ENCODE measurements at regions not wholly inside any gene's neighbourhood (a gene's known extent, or its start where the extent isn't known, plus 50 kb on each side); places are given as distances from the start of the nearest gene placed in this dataset.
"Not testable (repeated sequence)": the region's sequence is repeated elsewhere in the genome, so short reads cannot be mapped to it uniquely, and the experiment has no call there.

DNA sequence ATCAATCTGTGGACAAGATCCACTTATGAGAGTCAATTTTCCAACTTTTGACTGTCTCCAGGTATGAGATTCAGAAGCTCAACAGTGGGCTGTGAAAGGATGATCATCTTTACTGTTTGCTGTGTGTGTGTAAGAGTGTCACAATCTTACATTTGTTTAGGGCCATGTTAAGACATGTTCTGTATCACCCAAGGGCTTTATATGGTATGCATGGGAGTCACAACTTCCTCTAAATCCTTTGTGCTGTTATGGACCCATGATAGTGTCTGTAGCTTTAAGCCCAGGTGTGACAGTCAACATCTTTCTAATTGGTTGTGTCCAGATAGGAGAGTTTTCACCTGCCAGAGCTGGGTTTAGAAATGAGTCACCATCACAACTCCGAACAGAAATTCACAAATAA, 70.2 kb downstream of the ZNF726 start:
- not testable (repeated sequence) for H3K4me3 ChIP-seq; H3K36me3 ChIP-seq (ENCODE audit: insufficient read depth, low read length); H3K9ac ChIP-seq (ENCODE audit: insufficient read length); H3K9me3 ChIP-seq (ENCODE audit: low read depth, low read length); H3K27ac ChIP-seq; DNase-seq (ENCODE audit: low read depth, low spot score)

GRCh38 chr19:23986623-23987022, 71.9 kb downstream of the ZNF726 start:
- no peak overlapping the region for H3K4me3 ChIP-seq
- H3K36me3 ChIP-seq (ENCODE audit: insufficient read depth, low read length) = no peaks in the 10 kb centered on the region
- H3K9ac ChIP-seq (ENCODE audit: insufficient read length) = no peak overlapping the region
- no peaks in the 10 kb centered on the region for H3K9me3 ChIP-seq (ENCODE audit: low read depth, low read length)
- DNase-seq (ENCODE audit: low read depth, low spot score) = no peak
- TF ChIP-seq POLR2AphosphoS5 (IDR thresholded peaks at IDR 0.05; ENCODE audit: borderline replicate concordance, low read depth, low read length) (no peak), EZH2 (IDR thresholded peaks at IDR 0.05) (no peak), FOXP2 (optimal IDR thresholded peaks at IDR 0.05; ENCODE audit: control extremely low read depth, extremely low read length, insufficient read depth) (no peak)
- no peak overlapping the region for H3K27ac ChIP-seq

DNA sequence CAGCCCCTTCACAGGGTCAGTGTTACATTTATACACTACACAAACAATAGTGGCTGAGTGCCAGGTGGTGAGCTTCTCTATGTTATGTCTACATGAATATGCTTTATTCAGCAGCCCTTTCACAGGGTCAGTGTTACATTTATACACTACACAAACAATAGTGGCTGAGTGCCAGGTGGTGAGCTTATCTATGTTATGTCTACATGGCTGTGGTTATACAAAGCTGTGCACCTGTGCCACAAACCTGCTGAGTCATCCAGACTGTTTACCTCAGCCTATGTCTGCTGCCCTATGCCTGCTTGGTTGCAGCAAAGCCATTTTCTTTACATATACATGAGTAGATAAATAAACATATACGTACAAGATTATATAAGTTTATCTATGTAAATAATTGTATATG, 76.5 kb downstream of the ZNF726 start:
- no peaks in the 10 kb centered on the region for H3K9me3 ChIP-seq (ENCODE audit: low read depth, low read length)
- no peak overlapping the region for H3K4me3 ChIP-seq
- DNase-seq (ENCODE audit: low read depth, low spot score) = no peak
- H3K36me3 ChIP-seq (ENCODE audit: insufficient read depth, low read length) = no peaks in the 10 kb centered on the region
- no peak for TF ChIP-seq FOXP2 (optimal IDR thresholded peaks at IDR 0.05; ENCODE audit: control extremely low read depth, extremely low read length, insufficient read depth)
- no peak for TF ChIP-seq POLR2AphosphoS5 (IDR thresholded peaks at IDR 0.05; ENCODE audit: borderline replicate concordance, low read depth, low read length)
- TF ChIP-seq EZH2 (IDR thresholded peaks at IDR 0.05) = no peak
- no peak overlapping the region for H3K27ac ChIP-seq
- H3K9ac ChIP-seq (ENCODE audit: insufficient read length) = no peak overlapping the region

- TF ChIP-seq EZH2 (IDR thresholded peaks at IDR 0.05) = no peak
- TF ChIP-seq FOXP2 (optimal IDR thresholded peaks at IDR 0.05; ENCODE audit: control extremely low read depth, extremely low read length, insufficient read depth) = no peak
- TF ChIP-seq POLR2AphosphoS5 (IDR thresholded peaks at IDR 0.05; ENCODE audit: borderline replicate concordance, low read depth, low read length) = no peak
Measured at GRCh38 chr19:23992348-23992747, 77.7 kb downstream of the ZNF726 start.

DNA sequence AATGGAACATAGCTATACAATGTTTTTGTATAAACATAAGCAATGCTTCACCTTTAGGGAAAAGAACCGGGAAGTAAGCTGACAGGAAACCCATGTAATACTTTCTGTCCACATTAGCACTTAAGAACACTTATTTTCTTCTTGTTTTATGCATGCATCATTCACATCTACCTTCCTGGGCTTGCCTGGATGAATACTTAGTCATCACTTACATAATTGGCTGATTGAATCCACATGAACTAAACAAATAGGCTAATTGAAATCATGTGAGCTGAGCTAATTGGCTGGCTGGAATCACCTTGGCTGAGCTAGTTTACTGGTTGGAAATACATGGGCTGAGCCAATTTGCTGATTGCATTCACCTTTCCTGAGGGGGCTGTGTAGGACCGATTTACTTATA, 78.8 kb downstream of the ZNF726 start:
- no peak for TF ChIP-seq FOXP2 (optimal IDR thresholded peaks at IDR 0.05; ENCODE audit: control extremely low read depth, extremely low read length, insufficient read depth)
- no peak for TF ChIP-seq EZH2 (IDR thresholded peaks at IDR 0.05)
- no peak for TF ChIP-seq POLR2AphosphoS5 (IDR thresholded peaks at IDR 0.05; ENCODE audit: borderline replicate concordance, low read depth, low read length)
- Histone ChIP-seq H3K36me3 (ENCODE audit: insufficient read depth, low read length) (no peaks in the 10 kb centered on the region), H3K27ac (no peak overlapping the region), H3K4me3 (no peak overlapping the region), H3K9me3 (ENCODE audit: low read depth, low read length) (no peaks in the 10 kb centered on the region), H3K9ac (ENCODE audit: insufficient read length) (no peak overlapping the region)
- DNase-seq (ENCODE audit: low read depth, low spot score) = no peak

More at GRCh38 chr19:23992348-23992747, 77.7 kb downstream of the ZNF726 start:
- Histone ChIP-seq H3K27ac (no peak overlapping the region), H3K9ac (ENCODE audit: insufficient read length) (no peak overlapping the region), H3K4me3 (no peak overlapping the region), H3K36me3 (ENCODE audit: insufficient read depth, low read length) (no peaks in the 10 kb centered on the region), H3K9me3 (ENCODE audit: low read depth, low read length) (no peaks in the 10 kb centered on the region)
- no peak for DNase-seq (ENCODE audit: low read depth, low spot score)

DNA sequence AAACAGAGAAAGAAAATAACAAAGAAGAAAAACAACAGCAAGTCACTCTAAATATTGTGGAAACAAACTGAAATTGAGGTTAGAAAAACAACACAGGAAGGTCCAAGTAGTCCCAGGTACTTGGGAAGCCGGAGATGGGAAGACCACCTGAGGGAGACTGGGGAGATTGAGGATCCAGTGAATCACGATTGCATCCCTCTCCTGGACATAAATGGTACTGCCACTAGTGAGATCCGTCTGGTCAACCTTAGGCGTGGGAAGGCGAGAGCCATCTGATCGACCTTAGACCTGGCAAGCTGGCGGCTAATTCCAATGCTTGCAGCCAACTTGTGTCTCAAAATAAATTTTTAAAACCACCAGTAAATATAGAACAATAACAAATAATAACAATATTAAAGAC, 81.9 kb downstream of the ZNF726 start:
- no peak for DNase-seq (ENCODE audit: low read depth, low spot score)
- Histone ChIP-seq H3K27ac (no peak overlapping the region), H3K36me3 (ENCODE audit: insufficient read depth, low read length) (no peaks in the 10 kb centered on the region), H3K9ac (ENCODE audit: insufficient read length) (no peak overlapping the region), H3K9me3 (ENCODE audit: low read depth, low read length) (no peaks in the 10 kb centered on the region), H3K4me3 (no peak overlapping the region)
- no peak for TF ChIP-seq POLR2AphosphoS5 (IDR thresholded peaks at IDR 0.05; ENCODE audit: borderline replicate concordance, low read depth, low read length)
- no peak for TF ChIP-seq EZH2 (IDR thresholded peaks at IDR 0.05)
- TF ChIP-seq FOXP2 (optimal IDR thresholded peaks at IDR 0.05; ENCODE audit: control extremely low read depth, extremely low read length, insufficient read depth) = no peak

DNA sequence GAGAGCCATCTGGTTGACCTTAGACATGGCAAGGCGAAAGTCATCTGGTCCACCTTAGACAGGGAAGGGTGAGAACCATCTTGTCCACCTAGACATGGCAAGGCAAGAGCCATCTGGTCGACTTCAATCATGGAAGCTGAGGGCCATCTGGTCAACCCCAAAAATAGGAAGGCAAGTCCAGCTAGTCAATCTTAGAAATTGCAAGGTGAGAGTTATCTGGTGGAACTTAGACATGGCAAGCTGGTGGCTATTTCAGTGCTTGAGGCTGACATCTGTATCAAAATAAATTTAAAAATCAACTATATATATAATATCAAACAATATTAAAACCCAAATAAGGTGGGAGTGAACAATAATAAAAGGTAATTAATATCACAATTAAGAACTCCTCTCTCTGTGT, 83.9 kb downstream of the ZNF726 start:
- TF ChIP-seq FOXP2 (optimal IDR thresholded peaks at IDR 0.05; ENCODE audit: control extremely low read depth, extremely low read length, insufficient read depth) = no peak
- no peak for TF ChIP-seq POLR2AphosphoS5 (IDR thresholded peaks at IDR 0.05; ENCODE audit: borderline replicate concordance, low read depth, low read length)
- TF ChIP-seq EZH2 (IDR thresholded peaks at IDR 0.05) = no peak
- H3K36me3 ChIP-seq (ENCODE audit: insufficient read depth, low read length) = no peaks in the 10 kb centered on the region
- H3K4me3 ChIP-seq = no peak overlapping the region
- H3K9ac ChIP-seq (ENCODE audit: insufficient read length) = no peak overlapping the region
- DNase-seq (ENCODE audit: low read depth, low spot score) = no peak
- H3K9me3 ChIP-seq (ENCODE audit: low read depth, low read length) = no peaks in the 10 kb centered on the region
- no peak overlapping the region for H3K27ac ChIP-seq

GRCh38 chr19:23999821-24000610, 85.3 kb downstream of the ZNF726 start:
- no peak overlapping the region for H3K4me3 ChIP-seq
- no peak overlapping the region for H3K27ac ChIP-seq
- H3K36me3 ChIP-seq (ENCODE audit: insufficient read depth, low read length) = no peaks in the 10 kb centered on the region
- no peak for TF ChIP-seq POLR2AphosphoS5 (IDR thresholded peaks at IDR 0.05; ENCODE audit: borderline replicate concordance, low read depth, low read length)
- TF ChIP-seq FOXP2 (optimal IDR thresholded peaks at IDR 0.05; ENCODE audit: control extremely low read depth, extremely low read length, insufficient read depth) = no peak
- TF ChIP-seq EZH2 (IDR thresholded peaks at IDR 0.05) = no peak
- no peak overlapping the region for H3K9ac ChIP-seq (ENCODE audit: insufficient read length)
- DNase-seq (ENCODE audit: low read depth, low spot score) = no peak
- no peaks in the 10 kb centered on the region for H3K9me3 ChIP-seq (ENCODE audit: low read depth, low read length)

DNA sequence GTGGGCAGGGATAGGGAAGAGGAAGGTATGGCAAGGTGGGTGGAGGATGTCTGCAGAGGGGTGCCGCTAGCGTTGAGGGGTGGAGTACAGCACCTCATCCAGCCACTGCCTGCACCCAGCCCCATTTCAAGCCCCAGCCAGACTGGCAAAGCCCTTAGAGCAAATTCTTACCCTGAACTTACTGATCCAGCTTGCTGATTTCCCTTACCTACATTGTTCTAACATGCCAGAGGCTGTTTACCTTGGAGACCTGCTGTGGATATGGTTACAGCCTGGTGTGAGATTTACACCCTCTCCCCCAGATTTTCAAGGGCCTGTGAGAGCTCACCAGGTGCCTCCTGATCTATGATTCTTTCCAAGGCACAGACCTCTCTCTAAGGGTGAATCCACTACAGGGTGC, 86.0 kb downstream of the ZNF726 start:
- TF ChIP-seq EZH2 (IDR thresholded peaks at IDR 0.05) (no peak), POLR2AphosphoS5 (IDR thresholded peaks at IDR 0.05; ENCODE audit: borderline replicate concordance, low read depth, low read length) (no peak), FOXP2 (optimal IDR thresholded peaks at IDR 0.05; ENCODE audit: control extremely low read depth, extremely low read length, insufficient read depth) (no peak)
- no peaks in the 10 kb centered on the region for H3K36me3 ChIP-seq (ENCODE audit: insufficient read depth, low read length)
- H3K27ac ChIP-seq = no peak overlapping the region
- no peak overlapping the region for H3K4me3 ChIP-seq
- no peaks in the 10 kb centered on the region for H3K9me3 ChIP-seq (ENCODE audit: low read depth, low read length)
- no peak for DNase-seq (ENCODE audit: low read depth, low spot score)
- H3K9ac ChIP-seq (ENCODE audit: insufficient read length) = no peak overlapping the region

Measured in SK-N-MC (cell line).